ENCODE measurements at regions not wholly inside any gene's neighbourhood (a gene's known extent, or its start where the extent isn't known, plus 50 kb on each side); places are given as distances from the start of the nearest gene placed in this dataset.

DNA sequence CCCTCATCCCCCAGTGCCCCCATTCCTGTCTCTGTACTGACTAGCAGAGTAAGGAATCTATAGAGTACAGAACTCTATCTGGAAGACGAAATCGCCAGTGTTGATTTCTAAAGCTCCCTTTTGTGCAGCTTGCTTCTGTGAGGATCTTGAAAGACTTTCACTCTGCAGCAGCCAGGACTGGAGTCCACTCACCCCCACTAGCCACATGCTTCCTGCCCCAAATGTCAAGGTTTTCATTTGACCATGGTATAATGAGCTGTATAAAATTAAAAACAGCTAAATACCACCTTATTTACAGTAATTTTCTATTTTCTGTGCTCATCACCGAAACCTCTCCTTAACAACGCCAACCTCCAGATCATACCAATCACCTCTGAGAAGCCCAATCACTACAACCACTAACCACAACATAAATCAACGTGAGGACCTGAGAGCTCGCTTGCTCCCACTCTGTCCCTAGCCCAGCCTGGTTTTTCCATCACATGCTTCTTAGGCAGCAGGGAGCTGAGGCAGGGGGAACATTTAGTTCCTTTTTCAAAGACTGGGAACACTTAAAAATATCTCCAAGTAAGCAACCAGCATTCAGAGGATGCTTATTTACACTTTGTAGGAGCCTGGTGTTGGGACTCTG lies 56.1 kb upstream of the IRF2BP2 start:
- in situ Hi-C loops (cut with HindIII; ENCODE audit: low pct_unique_long_range_greater_than_20kb, low sequenced_read_pairs): no loop called here
- DNase-seq (ENCODE audit: low read depth, low spot score): no peak

DNA sequence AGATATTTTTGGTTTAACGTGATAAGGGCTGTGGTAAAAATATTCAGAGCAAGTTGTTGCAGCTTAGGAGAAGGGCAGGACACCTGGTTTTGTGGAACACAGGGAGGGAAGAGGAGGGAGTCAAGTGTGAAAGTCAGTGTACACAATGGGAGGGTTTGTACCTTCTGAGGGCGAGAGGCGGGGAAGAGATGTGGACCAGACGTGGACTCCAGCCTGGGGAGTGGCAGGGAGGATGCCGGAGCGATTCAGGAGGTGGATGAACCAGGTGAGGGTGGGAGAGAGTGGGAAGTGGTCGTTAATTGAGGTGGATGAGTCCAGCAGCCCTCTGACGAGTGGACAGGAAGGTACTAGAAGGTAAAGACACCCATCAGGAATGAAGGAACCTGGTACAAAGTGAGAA lies 52.2 kb upstream of the IRF2BP2 start:
- no peak for DNase-seq (ENCODE audit: low read depth, low spot score)

DNA sequence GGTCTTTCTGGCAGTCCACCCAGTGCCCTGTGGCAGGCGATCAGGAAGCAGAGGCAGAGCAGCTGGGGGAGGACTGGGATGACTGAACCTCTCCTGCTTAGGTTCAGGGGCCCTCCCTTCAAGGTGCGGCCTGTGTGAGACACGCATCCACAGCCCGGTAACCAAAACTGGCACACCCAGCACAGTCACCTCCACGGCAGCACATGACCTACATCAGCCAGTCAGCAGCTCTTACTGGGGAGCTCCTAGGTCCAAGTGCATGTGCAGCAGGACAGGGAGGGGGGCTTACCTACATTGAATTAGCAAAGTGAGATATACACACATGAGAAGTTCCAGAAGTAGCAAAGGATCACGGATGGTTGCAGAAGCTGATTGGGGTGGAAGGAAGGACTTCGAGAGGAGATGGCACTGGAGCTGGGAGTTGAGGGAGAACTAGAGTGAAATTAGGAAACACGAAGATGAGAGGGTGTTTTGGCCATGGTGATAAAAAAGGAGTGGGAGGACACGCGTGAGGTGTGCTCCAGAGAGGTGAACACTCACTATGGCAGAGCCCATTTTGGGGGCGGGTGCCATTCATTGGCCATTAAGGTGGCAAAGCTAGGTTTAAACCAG lies 51.4 kb upstream of the IRF2BP2 start:
- in situ Hi-C loops (cut with HindIII; ENCODE audit: low pct_unique_long_range_greater_than_20kb, low sequenced_read_pairs): no loop called here

More for the DNA sequence above, 52.2 kb upstream of the IRF2BP2 start:
- in situ Hi-C loops (cut with HindIII; ENCODE audit: low pct_unique_long_range_greater_than_20kb, low sequenced_read_pairs): no loop called here

DNA sequence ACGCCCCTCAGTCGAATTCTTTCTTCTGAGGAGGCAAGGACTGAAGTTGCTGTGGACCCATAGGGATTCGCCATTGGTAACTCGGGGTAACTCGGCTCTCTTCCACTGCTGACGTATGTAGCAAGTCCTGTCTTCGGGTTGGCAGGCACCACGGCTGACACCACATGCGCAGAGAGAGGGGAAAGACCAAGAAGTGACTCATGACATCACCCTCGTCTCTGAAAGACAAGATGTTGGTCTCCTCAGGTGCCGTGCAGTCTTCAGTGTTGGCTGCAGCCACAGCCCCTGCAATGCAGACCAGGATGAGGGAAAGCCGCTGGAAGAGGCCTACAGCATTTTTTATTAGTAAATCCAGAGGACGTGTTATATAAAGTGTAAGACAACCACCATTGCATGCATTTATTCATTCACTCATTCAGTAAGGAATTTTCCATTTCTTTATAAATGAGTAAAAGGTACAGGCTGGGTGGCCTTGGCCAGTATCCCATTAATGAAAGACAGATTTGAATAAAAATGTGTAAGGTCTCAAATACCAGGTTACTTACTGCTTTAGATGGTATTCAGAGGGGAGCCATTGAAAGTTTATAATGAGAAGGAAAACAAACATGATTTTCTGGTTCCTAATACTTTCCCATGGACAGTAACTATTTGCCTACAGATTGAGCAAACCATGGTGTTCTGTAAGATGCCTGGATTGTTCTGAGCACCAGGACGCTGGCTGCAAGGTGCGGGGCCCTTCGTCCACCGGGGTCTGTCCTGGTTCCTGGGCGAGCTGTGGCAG lies 50.7 kb upstream of the IRF2BP2 start:
- in situ Hi-C loops (cut with HindIII; ENCODE audit: low pct_unique_long_range_greater_than_20kb, low sequenced_read_pairs): no loop called here
- no peak for DNase-seq (ENCODE audit: low read depth, low spot score)

More for the DNA sequence above, 51.4 kb upstream of the IRF2BP2 start:
- DNase-seq (ENCODE audit: low read depth, low spot score): no peak

Small RNA genes in the stretch of these regions (small RNA-seq; reads per million reads assigned to genes)
- 0 to 4.8 reads per million in 2 experiments for gene RNY4P16
